ENCODE measurements at regions not wholly inside any gene's neighbourhood (a gene's known extent, or its start where the extent isn't known, plus 50 kb on each side); places are given as distances from the start of the nearest gene placed in this dataset.
"Not testable (repeated sequence)": the region's sequence is repeated elsewhere in the genome, so short reads cannot be mapped to it uniquely, and the experiment has no call there.

GRCh38 chr2:14094592-14094991, 537.9 kb upstream of the LRATD1 start:
- no peak overlapping the region for H3K4ac ChIP-seq (ENCODE audit: low read depth, low read length)
- H3T11ph ChIP-seq (ENCODE audit: low read length), result no peak overlapping the region
- no peak overlapping the region for H3K27ac ChIP-seq (ENCODE audit: insufficient read length, low read depth, low read length)
- H3K27me3 ChIP-seq (ENCODE audit: insufficient read depth, low read length), result no peaks in the 10 kb centered on the region
- no peaks in the 10 kb centered on the region for H3K79me2 ChIP-seq (ENCODE audit: insufficient read depth, low read length)
- H2BK12ac ChIP-seq (ENCODE audit: insufficient read length, low read depth, low read length), result no peak overlapping the region
- no peak for DNase-seq
- Mint-ChIP-seq H3K27ac (no peak overlapping the region), H3K27me3 (ENCODE audit: low read depth) (no peaks in the 10 kb centered on the region), H3K4me1 (no peaks in the 10 kb centered on the region), H3K9me3 (peaks cover 11 to 12% of the 10 kb centered on the region in 2 experiments), H3K4me3 (no peak overlapping the region), H3K36me3 (ENCODE audit: insufficient read depth in 1 of 3, low read depth in 3 of 3) (peaks cover 6 to 10% (median 9%) of the 10 kb centered on the region in 3 experiments; a peak in 6 of 7 replicates)
- no peak overlapping the region for H3K9ac ChIP-seq (ENCODE audit: extremely low read depth, insufficient read length, low read length)
- H4K91ac ChIP-seq (ENCODE audit: insufficient read length, low read depth, low read length), result no peak overlapping the region
- no peak overlapping the region for H4K5ac ChIP-seq (ENCODE audit: insufficient read length, low read depth, low read length)
- H4K8ac ChIP-seq (replicated peaks; ENCODE audit: insufficient read length, low read depth, low read length), result no peak overlapping the region
- H2AK5ac ChIP-seq (ENCODE audit: insufficient read length, low read length), result no peak overlapping the region
- no peak overlapping the region for H2BK20ac ChIP-seq (ENCODE audit: low read depth, low read length, poor library complexity, severe bottlenecking)
- no peak overlapping the region for H3K14ac ChIP-seq (ENCODE audit: insufficient read depth, low read length)
- no peak for TF ChIP-seq CTCF (conservative IDR thresholded peaks at IDR 0.05)
- H3K56ac ChIP-seq (ENCODE audit: insufficient read length, low read depth, low read length), result no peak overlapping the region
- H2BK15ac ChIP-seq (ENCODE audit: low read depth, low read length), result no peak overlapping the region
- H4K20me1 ChIP-seq (ENCODE audit: control insufficient read depth, insufficient read depth, insufficient read length), result no peaks in the 10 kb centered on the region
- H3K79me1 ChIP-seq (ENCODE audit: insufficient read depth, low read depth, low read length, poor library complexity, severe bottlenecking), result no peaks in the 10 kb centered on the region
- no peak overlapping the region for H3K4me2 ChIP-seq (ENCODE audit: insufficient read depth, insufficient read length, low read length)
- no peak overlapping the region for H2AFZ ChIP-seq (ENCODE audit: low read length)
- no peaks in the 10 kb centered on the region for H3K23me2 ChIP-seq (ENCODE audit: insufficient read length, low read depth, low read length, poor library complexity, severe bottlenecking)
- no CpG with 5 or more reads among the region's 1 CpG for WGBS (ENCODE audit: extremely low coverage, insufficient read length, low lambda C conversion rate)
- no peak overlapping the region for H3K23ac ChIP-seq (ENCODE audit: insufficient read length, low read depth, low read length)
- H3K18ac ChIP-seq (ENCODE audit: insufficient read length, low read depth, low read length), result no peak overlapping the region
- H3K4me1 ChIP-seq (ENCODE audit: insufficient read depth, low read length), result no peaks in the 10 kb centered on the region
- no peaks in the 10 kb centered on the region for H3K9me3 ChIP-seq (ENCODE audit: control insufficient read depth, low read depth, low read length)
- no peak overlapping the region for H2BK5ac ChIP-seq (ENCODE audit: insufficient read length, low read length)
- no peak overlapping the region for H2BK120ac ChIP-seq (ENCODE audit: low read depth, low read length, poor library complexity, severe bottlenecking)

- H2BK12ac ChIP-seq (ENCODE audit: insufficient read length, low read depth, low read length); H3K4me3 Mint-ChIP-seq; H4K5ac ChIP-seq (ENCODE audit: insufficient read length, low read depth, low read length); H3K9ac ChIP-seq (ENCODE audit: extremely low read depth, insufficient read length, low read length); H3K23me2 ChIP-seq (ENCODE audit: insufficient read length, low read depth, low read length, poor library complexity, severe bottlenecking); H3K79me2 ChIP-seq (ENCODE audit: insufficient read depth, low read length); H3T11ph ChIP-seq (ENCODE audit: low read length); H2AK5ac ChIP-seq (ENCODE audit: insufficient read length, low read length); H3K27me3 Mint-ChIP-seq (ENCODE audit: low read depth); H3K14ac ChIP-seq (ENCODE audit: insufficient read depth, low read length); H3K4me1 Mint-ChIP-seq; H3K56ac ChIP-seq (ENCODE audit: insufficient read length, low read depth, low read length); H3K27ac Mint-ChIP-seq; H4K8ac ChIP-seq (replicated peaks; ENCODE audit: insufficient read length, low read depth, low read length); H3K27ac ChIP-seq (ENCODE audit: insufficient read length, low read depth, low read length); H3K79me1 ChIP-seq (ENCODE audit: insufficient read depth, low read depth, low read length, poor library complexity, severe bottlenecking); H3K23ac ChIP-seq (ENCODE audit: insufficient read length, low read depth, low read length); H4K20me1 ChIP-seq (ENCODE audit: control insufficient read depth, insufficient read depth, insufficient read length); H2BK15ac ChIP-seq (ENCODE audit: low read depth, low read length); H3K4me1 ChIP-seq (ENCODE audit: insufficient read depth, low read length); H3K4me2 ChIP-seq (ENCODE audit: insufficient read depth, insufficient read length, low read length); H3K4ac ChIP-seq (ENCODE audit: low read depth, low read length); H2BK20ac ChIP-seq (ENCODE audit: low read depth, low read length, poor library complexity, severe bottlenecking); H2BK120ac ChIP-seq (ENCODE audit: low read depth, low read length, poor library complexity, severe bottlenecking); H2AFZ ChIP-seq (ENCODE audit: low read length); DNase-seq; H3K18ac ChIP-seq (ENCODE audit: insufficient read length, low read depth, low read length); H3K9me3 ChIP-seq (ENCODE audit: control insufficient read depth, low read depth, low read length); H3K27me3 ChIP-seq (ENCODE audit: insufficient read depth, low read length); H2BK5ac ChIP-seq (ENCODE audit: insufficient read length, low read length); H4K91ac ChIP-seq (ENCODE audit: insufficient read length, low read depth, low read length): not testable (repeated sequence)
- WGBS (ENCODE audit: extremely low coverage, insufficient read length, low lambda C conversion rate), result no CpG with 5 or more reads among the region's 9 CpGs
- H3K36me3 Mint-ChIP-seq (ENCODE audit: insufficient read depth in 1 of 3, low read depth in 3 of 3), result peaks cover 6 to 14% (median 10%) of the 10 kb centered on the region in 3 experiments; a peak in 6 of 7 replicates
- peaks cover 20 to 25% of the 10 kb centered on the region in 2 experiments for H3K9me3 Mint-ChIP-seq
These were observed 533.4 kb upstream of the LRATD1 start for GRCh38 chr2:14099101-14099500.
